ENCODE measurements at regions not wholly inside any gene's neighbourhood (a gene's known extent, or its start where the extent isn't known, plus 50 kb on each side); places are given as distances from the start of the nearest gene placed in this dataset.
"Not testable (repeated sequence)": the region's sequence is repeated elsewhere in the genome, so short reads cannot be mapped to it uniquely, and the experiment has no call there.

DNA sequence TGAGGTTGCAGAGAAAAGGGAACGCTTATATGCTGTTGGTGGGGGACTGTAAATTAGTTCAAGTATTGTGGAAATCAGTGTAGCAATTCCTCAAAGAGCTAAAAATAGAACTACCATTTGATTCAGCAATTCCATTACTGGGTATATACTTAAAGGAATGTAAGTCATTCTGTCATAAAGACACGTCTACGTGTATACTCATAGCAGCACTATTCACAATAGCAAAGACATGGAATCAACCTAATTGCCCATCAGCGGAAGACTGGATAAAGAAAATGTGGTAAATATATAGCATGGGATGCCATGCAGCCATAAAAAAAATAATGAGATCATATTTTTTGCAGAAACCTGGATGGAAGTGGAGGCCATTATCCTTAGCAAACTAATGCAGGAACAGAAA lies 100.0 kb upstream of the NPSR1 start:
- DNase-seq (ENCODE audit: low spot score), result no peak
- in situ Hi-C loops (cut with MboI; ENCODE audit: low sequenced_read_pairs, unreplicated experiment), result no loop called here
- no peak for TF ChIP-seq CTCF (IDR thresholded peaks at IDR 0.05; ENCODE audit: borderline replicate concordance, control extremely low read depth, extremely low read depth, insufficient read depth, missing control alignments)

DNA sequence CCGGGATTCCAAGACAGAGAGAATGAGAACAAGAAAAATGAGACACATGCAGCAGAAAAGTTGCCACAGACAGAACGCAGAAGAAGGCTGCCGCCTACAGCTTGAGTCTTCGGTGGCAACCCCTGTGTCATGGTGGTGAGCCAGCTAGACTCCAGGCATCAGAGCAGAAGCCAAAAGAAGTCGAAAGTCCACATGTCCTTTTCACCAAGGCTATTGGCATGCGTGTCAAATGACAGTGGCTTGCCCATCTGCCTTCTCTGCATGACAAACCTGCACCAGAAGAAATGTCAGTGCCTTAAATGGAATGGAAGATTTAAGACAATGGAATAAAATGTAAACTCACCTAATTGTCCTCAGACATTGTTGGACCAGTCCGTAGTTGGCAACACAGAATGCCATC lies 93.9 kb upstream of the NPSR1 start:
- TF ChIP-seq CTCF (IDR thresholded peaks at IDR 0.05; ENCODE audit: borderline replicate concordance, control extremely low read depth, extremely low read depth, insufficient read depth, missing control alignments), result no peak
- DNase-seq (ENCODE audit: low spot score), result no peak
- in situ Hi-C loops (cut with MboI; ENCODE audit: low sequenced_read_pairs, unreplicated experiment), result no loop called here

GRCh38 chr7:34567906-34568305 lies 90.1 kb upstream of the NPSR1 start:
- in situ Hi-C loops (cut with MboI; ENCODE audit: low sequenced_read_pairs, unreplicated experiment), result no loop called here
- no peak for DNase-seq (ENCODE audit: low spot score)
- no peak for TF ChIP-seq CTCF (IDR thresholded peaks at IDR 0.05; ENCODE audit: borderline replicate concordance, control extremely low read depth, extremely low read depth, insufficient read depth, missing control alignments)

DNA sequence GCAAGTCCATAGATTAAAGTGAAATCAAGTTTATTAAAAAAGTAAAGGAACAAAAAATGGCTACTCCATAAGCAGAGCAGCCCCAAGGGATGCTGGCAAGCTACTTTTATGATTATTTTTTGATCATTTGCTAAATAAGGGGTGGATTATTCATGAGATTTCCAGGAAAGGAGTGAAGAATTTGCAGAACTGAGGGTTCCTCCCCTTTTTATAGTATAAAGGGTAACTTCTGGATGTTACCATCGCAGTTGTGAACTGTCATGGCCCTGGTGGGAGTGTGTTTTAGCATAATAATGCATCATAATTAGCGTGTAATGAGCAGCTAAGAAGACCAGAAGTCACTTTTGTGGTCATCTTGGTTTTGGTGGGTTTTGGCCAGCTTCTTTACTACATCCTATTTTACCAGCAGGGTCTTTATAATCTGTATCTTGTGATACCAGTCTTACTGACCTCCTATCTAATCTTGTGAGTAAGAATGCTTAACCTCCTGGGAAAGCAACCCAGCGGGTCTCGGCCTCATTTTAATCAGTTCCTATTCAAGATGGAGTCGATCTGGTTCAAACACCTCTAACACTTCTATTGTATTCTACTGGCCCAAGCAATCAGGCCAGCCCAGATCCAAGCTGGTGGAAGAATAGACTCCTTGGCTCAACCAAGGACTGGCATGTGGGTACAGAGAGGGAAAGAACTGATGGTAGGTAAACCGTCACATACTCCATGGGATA lies 87.9 kb upstream of the NPSR1 start:
- TF ChIP-seq CTCF (IDR thresholded peaks at IDR 0.05; ENCODE audit: borderline replicate concordance, control extremely low read depth, extremely low read depth, insufficient read depth, missing control alignments), result no peak
- DNase-seq (ENCODE audit: low spot score), result no peak
- in situ Hi-C loops (cut with MboI; ENCODE audit: low sequenced_read_pairs, unreplicated experiment), result no loop called here

DNA sequence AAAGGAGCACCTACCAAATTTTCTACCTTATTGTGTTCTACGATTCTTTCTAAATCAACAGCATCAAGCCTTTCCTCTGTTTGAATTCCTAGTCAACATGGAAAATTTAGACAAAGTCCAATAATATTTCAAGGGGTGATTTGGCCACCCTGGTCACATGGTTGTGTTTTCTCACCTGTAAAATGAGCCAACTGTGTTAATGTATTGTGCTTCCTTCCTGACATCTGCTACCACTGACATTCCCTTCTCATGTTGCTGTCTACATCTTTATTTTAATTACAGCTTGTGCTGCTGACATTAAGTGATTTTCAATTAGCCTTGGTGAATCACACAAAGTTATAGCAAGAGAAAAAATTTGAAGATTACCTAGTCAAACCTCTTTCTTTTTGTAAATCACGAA lies 83.0 kb upstream of the NPSR1 start:
- in situ Hi-C loops (cut with MboI; ENCODE audit: low sequenced_read_pairs, unreplicated experiment), result no loop called here
- DNase-seq (ENCODE audit: low spot score), result no peak
- TF ChIP-seq CTCF (IDR thresholded peaks at IDR 0.05; ENCODE audit: borderline replicate concordance, control extremely low read depth, extremely low read depth, insufficient read depth, missing control alignments), result no peak

GRCh38 chr7:34577934-34578333 lies 80.1 kb upstream of the NPSR1 start:
- DNase-seq (ENCODE audit: low spot score); in situ Hi-C loops (cut with MboI; ENCODE audit: low sequenced_read_pairs, unreplicated experiment): not testable (repeated sequence)

DNA sequence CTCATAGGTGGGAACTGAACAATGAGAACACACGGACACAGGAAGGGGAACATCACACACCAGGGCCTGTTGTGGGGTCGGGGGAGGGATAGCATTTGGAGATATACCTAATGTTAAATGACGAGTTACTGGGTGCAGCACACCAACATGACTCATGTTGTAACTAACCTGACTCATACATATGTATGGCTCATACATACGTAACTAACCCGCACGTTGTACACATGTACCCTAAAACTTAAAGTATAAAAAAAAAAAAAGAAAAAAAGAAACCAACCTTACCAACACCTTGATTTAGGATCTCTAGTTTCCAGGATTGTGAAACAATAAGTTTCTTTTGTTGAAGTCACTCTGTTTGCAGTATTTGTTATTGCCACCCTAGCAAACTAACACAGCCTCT lies 76.3 kb upstream of the NPSR1 start:
- in situ Hi-C loops (cut with MboI; ENCODE audit: low sequenced_read_pairs, unreplicated experiment), result not testable (repeated sequence)

GRCh38 chr7:34584526-34584925 lies 73.5 kb upstream of the NPSR1 start:
- DNase-seq (ENCODE audit: low spot score), result no peak
- TF ChIP-seq CTCF (IDR thresholded peaks at IDR 0.05; ENCODE audit: borderline replicate concordance, control extremely low read depth, extremely low read depth, insufficient read depth, missing control alignments), result no peak
- in situ Hi-C loops (cut with MboI; ENCODE audit: low sequenced_read_pairs, unreplicated experiment), result no loop called here

More for the DNA sequence above, 76.3 kb upstream of the NPSR1 start:
- DNase-seq (ENCODE audit: low spot score), result not testable (repeated sequence)
